ENCODE measurements at regions not wholly inside any gene's neighbourhood (a gene's known extent, or its start where the extent isn't known, plus 50 kb on each side); places are given as distances from the start of the nearest gene placed in this dataset.

DNA sequence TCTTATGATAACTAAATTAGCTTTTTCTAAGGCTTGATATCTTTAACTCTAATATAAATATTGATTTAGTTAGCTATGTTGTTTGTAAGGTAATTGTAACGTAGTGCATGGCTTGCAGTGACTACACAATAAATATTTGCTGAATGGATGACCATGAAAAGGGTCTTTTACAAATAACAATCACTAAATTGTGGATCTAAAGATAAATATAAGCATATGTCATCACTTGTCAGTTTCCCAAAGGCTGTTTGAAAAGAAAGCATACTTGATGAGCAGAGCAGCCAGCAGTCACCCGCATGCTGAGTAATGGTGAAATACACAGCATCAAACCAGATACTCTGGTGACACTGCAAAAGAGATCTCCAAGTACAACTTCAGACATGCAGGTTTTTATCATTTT, 92.5 kb upstream of the FMN2 start:
- no peak for DNase-seq (ENCODE audit: low spot score in 2 of 2)
- Histone ChIP-seq H3K4me1 (peaks cover 0 to 5% of the 10 kb centered on the region in 2 donors), H3K27ac (no peak overlapping the region), H3K36me3 (no peaks in the 10 kb centered on the region), H3K4me3 (no peak overlapping the region), H3K9me3 (no peaks in the 10 kb centered on the region), H3K27me3 (peaks cover 2 to 54% of the 10 kb centered on the region in 2 donors)
- intact Hi-C loops (cut with DNase I; ENCODE audit: low total_unique reads): no loop called here
- TF ChIP-seq, protein P1, sequence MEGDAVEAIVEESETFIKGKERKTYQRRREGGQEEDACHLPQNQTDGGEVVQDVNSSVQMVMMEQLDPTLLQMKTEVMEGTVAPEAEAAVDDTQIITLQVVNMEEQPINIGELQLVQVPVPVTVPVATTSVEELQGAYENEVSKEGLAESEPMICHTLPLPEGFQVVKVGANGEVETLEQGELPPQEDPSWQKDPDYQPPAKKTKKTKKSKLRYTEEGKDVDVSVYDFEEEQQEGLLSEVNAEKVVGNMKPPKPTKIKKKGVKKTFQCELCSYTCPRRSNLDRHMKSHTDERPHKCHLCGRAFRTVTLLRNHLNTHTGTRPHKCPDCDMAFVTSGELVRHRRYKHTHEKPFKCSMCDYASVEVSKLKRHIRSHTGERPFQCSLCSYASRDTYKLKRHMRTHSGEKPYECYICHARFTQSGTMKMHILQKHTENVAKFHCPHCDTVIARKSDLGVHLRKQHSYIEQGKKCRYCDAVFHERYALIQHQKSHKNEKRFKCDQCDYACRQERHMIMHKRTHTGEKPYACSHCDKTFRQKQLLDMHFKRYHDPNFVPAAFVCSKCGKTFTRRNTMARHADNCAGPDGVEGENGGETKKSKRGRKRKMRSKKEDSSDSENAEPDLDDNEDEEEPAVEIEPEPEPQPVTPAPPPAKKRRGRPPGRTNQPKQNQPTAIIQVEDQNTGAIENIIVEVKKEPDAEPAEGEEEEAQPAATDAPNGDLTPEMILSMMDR (IDR thresholded peaks at IDR 0.05): no peak
- no peak for TF ChIP-seq POLR2AphosphoS5 (IDR thresholded peaks at IDR 0.05)
- no peak for TF ChIP-seq POLR2A (IDR thresholded peaks at IDR 0.05)

DNA sequence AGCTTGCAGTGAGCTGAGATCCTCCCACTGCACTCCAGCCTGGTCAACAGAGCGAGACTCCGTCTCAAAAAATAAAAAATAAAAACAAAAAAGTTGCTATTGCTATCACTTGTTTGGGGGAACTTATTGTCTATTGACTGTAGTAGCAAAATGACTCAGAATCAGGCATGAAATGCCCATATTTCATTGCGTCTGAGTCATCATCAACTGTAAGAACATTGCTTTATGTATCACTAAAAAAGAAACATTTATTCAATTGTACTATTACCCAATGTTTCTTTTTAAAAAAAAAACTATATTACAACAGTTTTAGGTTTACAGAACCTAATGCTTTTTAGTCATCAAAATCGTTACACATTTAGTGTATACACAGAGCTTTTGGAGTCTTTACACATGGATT, 91.0 kb upstream of the FMN2 start:
- Histone ChIP-seq H3K27ac (no peak overlapping the region), H3K36me3 (no peaks in the 10 kb centered on the region), H3K27me3 (peaks cover 2 to 50% of the 10 kb centered on the region in 2 donors), H3K4me3 (no peak overlapping the region), H3K9me3 (no peaks in the 10 kb centered on the region), H3K4me1 (peaks cover 0 to 5% of the 10 kb centered on the region in 2 donors)
- intact Hi-C loops (cut with DNase I; ENCODE audit: low total_unique reads): no loop called here
- no peak for DNase-seq (ENCODE audit: low spot score in 2 of 2)
- TF ChIP-seq, protein P1 (IDR thresholded peaks at IDR 0.05): no peak
- TF ChIP-seq POLR2AphosphoS5 (IDR thresholded peaks at IDR 0.05) (no peak), POLR2A (IDR thresholded peaks at IDR 0.05) (no peak)

DNA sequence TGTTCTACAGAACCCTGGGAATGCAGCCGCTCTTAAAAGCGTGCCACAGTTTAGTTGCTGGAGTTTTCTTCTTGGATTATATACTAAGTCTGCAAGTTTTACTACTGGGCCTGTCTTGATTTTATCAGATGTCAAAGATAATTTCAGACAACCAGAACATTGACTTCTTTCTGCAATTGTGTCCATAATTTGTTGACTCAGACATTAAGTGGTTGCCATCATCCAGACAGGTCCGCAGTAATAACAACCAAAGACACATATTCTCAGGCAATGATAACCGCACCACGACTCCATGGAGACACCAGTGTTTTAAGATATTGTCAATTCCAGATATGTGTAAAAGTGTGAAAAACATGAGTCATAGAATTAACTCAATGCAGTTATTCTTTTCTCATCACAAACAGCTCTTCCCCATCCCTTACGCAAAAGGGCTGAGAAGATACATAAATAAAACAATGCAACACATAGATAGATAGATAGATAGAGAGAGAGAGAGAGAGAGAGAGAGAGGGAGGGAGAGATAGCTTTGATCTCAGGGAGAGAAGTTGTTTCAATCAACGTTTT, 90.4 kb upstream of the FMN2 start:
- TF ChIP-seq POLR2AphosphoS5 (IDR thresholded peaks at IDR 0.05) (no peak), POLR2A (IDR thresholded peaks at IDR 0.05) (no peak)
- TF ChIP-seq, protein P1 (IDR thresholded peaks at IDR 0.05): no peak
- Histone ChIP-seq H3K27me3 (peaks cover 2 to 44% of the 10 kb centered on the region in 2 donors), H3K4me3 (no peak overlapping the region), H3K36me3 (no peaks in the 10 kb centered on the region), H3K27ac (no peak overlapping the region), H3K4me1 (peaks cover 0 to 5% of the 10 kb centered on the region in 2 donors), H3K9me3 (no peaks in the 10 kb centered on the region)
- DNase-seq (ENCODE audit: low spot score in 2 of 2): no peak
- intact Hi-C loops (cut with DNase I; ENCODE audit: low total_unique reads): no loop called here

DNA sequence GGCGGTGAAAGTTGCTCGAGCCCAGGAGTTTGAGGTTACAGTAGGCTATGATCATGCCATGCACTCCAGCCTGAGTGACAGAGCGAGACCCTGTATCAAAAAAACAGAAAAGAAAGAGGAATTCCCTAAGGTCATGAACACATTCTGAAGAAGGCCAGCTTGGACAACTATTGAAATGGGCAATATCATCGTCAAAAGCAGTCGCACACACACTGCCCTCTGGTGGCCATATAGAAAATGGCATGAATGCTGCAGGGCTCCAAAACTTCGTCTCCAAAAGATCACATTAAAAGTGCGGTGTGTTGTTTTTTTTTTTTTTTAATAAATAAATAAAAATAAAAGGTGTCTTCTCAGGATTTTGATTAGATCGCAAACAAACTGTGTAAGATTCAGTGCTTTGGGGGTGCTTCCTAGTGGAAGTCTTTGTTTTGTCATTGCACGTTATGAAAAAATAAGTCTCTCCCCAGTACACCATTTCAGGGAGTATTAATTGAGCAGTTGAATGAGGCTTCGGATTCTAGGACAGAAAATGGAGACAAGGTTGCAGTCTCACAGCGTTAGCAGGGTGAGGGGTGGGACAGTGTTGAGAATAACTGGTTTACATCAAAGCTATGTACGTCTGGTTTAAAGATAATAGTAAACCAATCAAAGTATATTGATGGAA, 87.5 kb upstream of the FMN2 start:
- Histone ChIP-seq H3K4me3 (no peak overlapping the region), H3K27me3 (peaks cover 0 to 19% of the 10 kb centered on the region in 2 donors), H3K9me3 (no peaks in the 10 kb centered on the region), H3K27ac (no peak overlapping the region), H3K4me1 (no peaks in the 10 kb centered on the region), H3K36me3 (no peaks in the 10 kb centered on the region)
- intact Hi-C loops (cut with DNase I; ENCODE audit: low total_unique reads): no loop called here
- TF ChIP-seq POLR2AphosphoS5 (IDR thresholded peaks at IDR 0.05) (no peak), POLR2A (IDR thresholded peaks at IDR 0.05) (no peak)
- TF ChIP-seq, protein P1 (IDR thresholded peaks at IDR 0.05): peak in 1 of 3 donors; percentile 16
- no peak for DNase-seq (ENCODE audit: low spot score in 2 of 2)

DNA sequence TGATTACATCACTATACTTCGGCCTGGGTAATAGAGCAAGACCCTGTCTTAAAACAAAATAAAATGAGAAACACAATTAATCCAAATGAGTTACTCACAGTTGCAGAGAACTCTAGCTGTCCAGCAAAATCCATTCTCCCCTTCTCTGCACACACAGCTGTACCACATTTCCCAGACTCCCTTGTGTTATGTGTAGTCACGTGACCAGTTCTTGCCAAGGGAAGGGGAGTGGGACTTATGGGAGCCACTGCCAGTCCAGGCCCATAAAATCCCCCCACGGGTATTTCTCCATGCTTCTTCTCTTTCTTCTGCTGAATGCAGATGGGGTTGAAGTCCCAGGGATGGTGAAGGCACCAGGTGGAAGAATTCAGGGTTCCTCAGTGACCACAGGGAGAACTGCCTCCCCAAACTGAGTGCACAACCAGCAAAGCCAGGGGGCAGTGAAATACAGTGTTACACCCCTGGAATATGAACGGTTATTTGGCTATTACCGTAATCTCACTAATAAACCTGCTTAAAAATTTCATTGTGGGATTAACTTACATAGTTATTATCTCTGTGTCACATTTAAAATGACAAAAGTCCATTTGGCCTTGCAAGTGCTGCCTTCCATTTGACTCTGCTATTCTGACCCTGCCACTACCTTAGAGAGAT, 85.6 kb upstream of the FMN2 start:
- no peak for DNase-seq (ENCODE audit: low spot score in 2 of 2)

More for the DNA sequence above, 85.6 kb upstream of the FMN2 start:
- H3K4me1 ChIP-seq: no peaks in the 10 kb centered on the region
- intact Hi-C loops (cut with DNase I; ENCODE audit: low total_unique reads): no loop called here
- no peak overlapping the region for H3K4me3 ChIP-seq
- H3K36me3 ChIP-seq: no peaks in the 10 kb centered on the region
- H3K27ac ChIP-seq: no peak overlapping the region
- TF ChIP-seq POLR2A (IDR thresholded peaks at IDR 0.05) (no peak), POLR2AphosphoS5 (IDR thresholded peaks at IDR 0.05) (no peak)
- TF ChIP-seq, protein P1 (IDR thresholded peaks at IDR 0.05): no peak
- peaks cover 0 to 4% of the 10 kb centered on the region in 2 donors for H3K27me3 ChIP-seq
- H3K9me3 ChIP-seq: peaks cover 6 to 9% of the 10 kb centered on the region in 2 donors

All from breast epithelium (tissue), 4 donors.